HCT116 (cell line): ENCODE measurements at regions not wholly inside any gene's neighbourhood (a gene's known extent, or its start where the extent isn't known, plus 50 kb on each side); places are given as distances from the start of the nearest gene placed in this dataset.

Experiments
- CBX3 ChIP-seq: IDR thresholded peaks from 2 replicates; pipeline ENCODE4 v1.6.1; 2012; ENCODE audit warnings: low read depth
- POLR2A ChIP-seq: IDR thresholded peaks from 2 replicates; pipeline ENCODE4 v1.7.0; 2011; ENCODE audit warnings: borderline replicate concordance; ENCODE audit not compliant: insufficient read depth, insufficient read length; ENCODE audit errors: extremely low read depth
- TF ChIP-seq, protein P1 (sequence below), 3 experiments: fragments of 200-600 bp in 1 of 3; sonication (generic) in 1 of 3; IDR thresholded peaks in 2 of 3; conservative IDR thresholded peaks in 1 of 3; 2 replicates each; pipeline ENCODE4 v1.5.1; 2012 to 2017; ENCODE audit warnings: low read depth in 2 of 3, low read length in 2 of 3, antibody characterized with exemption in 1 of 3, borderline replicate concordance in 1 of 3, control low read depth in 1 of 3, mild to moderate bottlenecking in 1 of 3, mixed read lengths in 1 of 3, mixed run types in 1 of 3, moderate library complexity in 1 of 3; ENCODE audit not compliant: insufficient read depth in 1 of 3

DNA sequence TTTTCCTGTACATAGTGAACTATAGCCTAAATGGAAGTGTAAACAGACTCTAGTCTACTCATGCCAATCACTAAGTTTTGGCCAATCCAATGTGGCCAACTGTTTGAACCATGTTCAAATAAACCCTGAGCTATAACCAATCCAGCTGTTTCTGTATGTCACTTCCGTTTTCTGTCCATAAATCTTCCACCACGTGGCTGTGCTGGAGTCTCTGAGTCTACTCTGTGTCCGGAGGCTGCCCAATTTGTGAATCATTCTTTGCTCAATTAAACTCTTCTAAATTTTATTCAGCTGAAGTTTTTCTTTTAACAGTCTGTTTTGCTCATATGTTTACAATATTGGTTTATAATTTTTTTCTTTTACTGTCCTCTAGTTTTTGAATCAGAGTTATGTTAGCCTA lies 112.3 kb upstream of the BANK1 start:
- TF ChIP-seq, protein P1, sequence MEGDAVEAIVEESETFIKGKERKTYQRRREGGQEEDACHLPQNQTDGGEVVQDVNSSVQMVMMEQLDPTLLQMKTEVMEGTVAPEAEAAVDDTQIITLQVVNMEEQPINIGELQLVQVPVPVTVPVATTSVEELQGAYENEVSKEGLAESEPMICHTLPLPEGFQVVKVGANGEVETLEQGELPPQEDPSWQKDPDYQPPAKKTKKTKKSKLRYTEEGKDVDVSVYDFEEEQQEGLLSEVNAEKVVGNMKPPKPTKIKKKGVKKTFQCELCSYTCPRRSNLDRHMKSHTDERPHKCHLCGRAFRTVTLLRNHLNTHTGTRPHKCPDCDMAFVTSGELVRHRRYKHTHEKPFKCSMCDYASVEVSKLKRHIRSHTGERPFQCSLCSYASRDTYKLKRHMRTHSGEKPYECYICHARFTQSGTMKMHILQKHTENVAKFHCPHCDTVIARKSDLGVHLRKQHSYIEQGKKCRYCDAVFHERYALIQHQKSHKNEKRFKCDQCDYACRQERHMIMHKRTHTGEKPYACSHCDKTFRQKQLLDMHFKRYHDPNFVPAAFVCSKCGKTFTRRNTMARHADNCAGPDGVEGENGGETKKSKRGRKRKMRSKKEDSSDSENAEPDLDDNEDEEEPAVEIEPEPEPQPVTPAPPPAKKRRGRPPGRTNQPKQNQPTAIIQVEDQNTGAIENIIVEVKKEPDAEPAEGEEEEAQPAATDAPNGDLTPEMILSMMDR (IDR thresholded peaks at IDR 0.05 in 2 of 3, conservative IDR thresholded peaks at IDR 0.05 in 1 of 3; ENCODE audit: borderline replicate concordance in 1 of 3, insufficient read depth in 1 of 3, low read depth in 2 of 3, low read length in 2 of 3), result no peak
- no peak for TF ChIP-seq CBX3
- TF ChIP-seq POLR2A, result no peak
